ENCODE measurements at regions not wholly inside any gene's neighbourhood (a gene's known extent, or its start where the extent isn't known, plus 50 kb on each side); places are given as distances from the start of the nearest gene placed in this dataset.
"Not testable (repeated sequence)": the region's sequence is repeated elsewhere in the genome, so short reads cannot be mapped to it uniquely, and the experiment has no call there.

DNA sequence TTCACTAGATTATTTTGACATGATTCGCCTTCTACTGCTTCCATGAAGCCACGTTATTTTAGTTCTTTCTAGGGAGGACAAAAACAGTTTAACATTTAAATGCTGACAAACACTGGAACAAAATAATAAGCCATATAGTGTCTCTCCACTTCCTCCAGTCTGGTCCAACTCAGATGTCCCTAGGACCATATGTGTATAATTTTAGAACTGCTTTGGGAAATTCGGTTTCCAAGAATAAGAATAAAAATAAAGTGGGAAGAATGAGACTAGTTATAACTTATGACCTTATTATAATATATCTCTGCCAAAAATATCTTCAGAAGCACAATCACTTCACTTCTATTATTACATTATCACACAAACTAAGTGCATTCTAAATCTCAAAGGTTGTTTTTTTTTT lies 164.4 kb upstream of the POF1B start:
- H3K4me3 ChIP-seq (ENCODE audit: low read depth, low read length) = no peak overlapping the region
- TF ChIP-seq, protein P1, sequence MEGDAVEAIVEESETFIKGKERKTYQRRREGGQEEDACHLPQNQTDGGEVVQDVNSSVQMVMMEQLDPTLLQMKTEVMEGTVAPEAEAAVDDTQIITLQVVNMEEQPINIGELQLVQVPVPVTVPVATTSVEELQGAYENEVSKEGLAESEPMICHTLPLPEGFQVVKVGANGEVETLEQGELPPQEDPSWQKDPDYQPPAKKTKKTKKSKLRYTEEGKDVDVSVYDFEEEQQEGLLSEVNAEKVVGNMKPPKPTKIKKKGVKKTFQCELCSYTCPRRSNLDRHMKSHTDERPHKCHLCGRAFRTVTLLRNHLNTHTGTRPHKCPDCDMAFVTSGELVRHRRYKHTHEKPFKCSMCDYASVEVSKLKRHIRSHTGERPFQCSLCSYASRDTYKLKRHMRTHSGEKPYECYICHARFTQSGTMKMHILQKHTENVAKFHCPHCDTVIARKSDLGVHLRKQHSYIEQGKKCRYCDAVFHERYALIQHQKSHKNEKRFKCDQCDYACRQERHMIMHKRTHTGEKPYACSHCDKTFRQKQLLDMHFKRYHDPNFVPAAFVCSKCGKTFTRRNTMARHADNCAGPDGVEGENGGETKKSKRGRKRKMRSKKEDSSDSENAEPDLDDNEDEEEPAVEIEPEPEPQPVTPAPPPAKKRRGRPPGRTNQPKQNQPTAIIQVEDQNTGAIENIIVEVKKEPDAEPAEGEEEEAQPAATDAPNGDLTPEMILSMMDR (IDR thresholded peaks at IDR 0.05; ENCODE audit: borderline replicate concordance, insufficient read depth, low read depth, low read length) = no peak

DNA sequence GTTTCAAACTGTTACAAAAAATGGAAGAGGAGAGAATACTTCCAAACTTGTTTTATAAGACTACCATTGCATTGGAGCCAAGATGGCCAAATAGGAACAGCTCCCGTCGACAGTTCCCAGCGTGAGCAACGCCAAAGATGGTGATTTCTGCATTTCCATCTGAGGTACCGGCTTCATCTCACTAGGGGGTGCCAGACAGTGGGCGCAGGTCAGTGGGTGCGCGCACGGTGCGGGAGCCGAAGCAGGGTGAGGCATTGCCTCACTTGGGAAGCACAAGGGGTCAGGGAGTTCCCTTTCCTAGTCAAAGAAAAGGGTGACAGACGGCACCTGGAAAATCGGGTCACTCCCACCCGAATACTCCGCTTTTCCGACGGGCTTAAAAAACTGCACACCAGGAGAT lies 149.7 kb upstream of the POF1B start:
- not testable (repeated sequence) for H3K4me3 ChIP-seq (ENCODE audit: low read depth, low read length)

DNA sequence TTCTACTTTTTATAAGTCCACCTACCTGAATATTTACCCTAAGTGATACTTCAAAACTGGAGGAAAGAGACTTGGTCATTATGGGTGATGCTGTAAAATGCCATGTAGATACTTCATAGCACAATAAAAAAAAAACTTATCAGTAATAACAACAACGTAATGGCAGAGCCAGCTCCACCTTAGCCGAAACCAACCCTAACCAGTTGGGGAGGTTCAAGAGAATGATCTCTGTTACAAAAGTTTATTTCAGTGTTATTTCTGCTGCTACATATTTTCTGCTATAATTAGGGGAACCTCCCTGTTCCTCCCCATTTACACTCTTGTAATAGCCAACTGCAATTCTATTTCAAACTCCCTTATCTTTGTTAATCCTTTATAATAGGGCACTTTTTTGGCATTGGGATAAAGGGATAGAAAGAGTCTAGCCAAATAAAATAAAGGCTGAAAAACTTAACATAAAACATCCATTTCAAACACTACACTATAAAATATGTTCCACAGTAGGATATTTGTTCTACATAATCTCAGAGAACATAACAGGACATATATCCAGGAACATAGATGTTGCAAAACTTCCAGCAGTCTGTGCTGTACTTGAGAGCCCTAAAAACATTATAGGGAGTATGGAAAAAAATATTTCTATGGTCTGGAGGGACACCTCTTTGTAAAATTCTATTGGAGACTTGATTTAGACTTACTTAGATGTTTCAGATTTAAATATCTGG lies 138.7 kb upstream of the POF1B start:
- TF ChIP-seq, protein P1 (IDR thresholded peaks at IDR 0.05; ENCODE audit: borderline replicate concordance, insufficient read depth, low read depth, low read length) = no peak
- no peak overlapping the region for H3K4me3 ChIP-seq (ENCODE audit: low read depth, low read length)

DNA sequence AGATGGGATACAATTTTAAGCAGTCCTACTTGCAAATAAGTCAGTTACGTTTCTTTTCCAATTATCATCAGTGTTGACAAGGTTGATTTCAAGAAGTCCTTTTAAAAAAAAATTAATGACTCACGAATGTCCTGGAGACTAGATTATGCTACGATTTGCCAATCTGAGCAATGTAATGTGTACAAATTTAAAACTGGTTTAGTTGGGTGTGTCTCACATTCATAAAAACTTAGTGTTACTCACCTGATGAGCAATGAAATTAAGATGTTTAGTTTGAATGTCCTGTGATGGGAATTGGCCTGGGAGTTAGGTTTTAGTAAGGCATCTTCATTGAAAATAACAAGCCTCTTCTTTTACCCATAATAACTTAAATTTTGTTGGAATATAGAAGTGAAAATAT lies 136.7 kb upstream of the POF1B start:
- no peak overlapping the region for H3K4me3 ChIP-seq (ENCODE audit: low read depth, low read length)
- TF ChIP-seq, protein P1 (IDR thresholded peaks at IDR 0.05; ENCODE audit: borderline replicate concordance, insufficient read depth, low read depth, low read length) = no peak

DNA sequence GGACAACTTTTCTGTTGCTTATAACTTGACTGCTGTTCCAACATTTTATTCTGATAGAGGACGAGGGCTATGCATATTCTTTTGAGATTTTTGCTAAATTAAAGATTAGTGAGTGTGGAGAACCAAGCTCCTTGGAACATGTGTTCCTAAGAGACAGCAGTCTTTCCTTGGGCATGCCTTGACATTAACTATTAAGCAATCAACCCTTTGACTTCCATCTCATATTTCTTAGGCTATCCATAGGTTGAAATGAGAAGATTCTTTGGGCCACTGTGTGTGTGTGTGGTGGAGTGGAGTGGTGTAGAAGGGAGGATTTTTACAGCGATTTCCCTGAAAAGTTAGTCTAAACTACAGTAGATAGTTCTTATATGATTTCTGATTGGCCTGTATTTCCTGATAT lies 127.4 kb upstream of the POF1B start:
- TF ChIP-seq, protein P1 (IDR thresholded peaks at IDR 0.05; ENCODE audit: borderline replicate concordance, insufficient read depth, low read depth, low read length) = no peak
- no peak overlapping the region for H3K4me3 ChIP-seq (ENCODE audit: low read depth, low read length)

DNA sequence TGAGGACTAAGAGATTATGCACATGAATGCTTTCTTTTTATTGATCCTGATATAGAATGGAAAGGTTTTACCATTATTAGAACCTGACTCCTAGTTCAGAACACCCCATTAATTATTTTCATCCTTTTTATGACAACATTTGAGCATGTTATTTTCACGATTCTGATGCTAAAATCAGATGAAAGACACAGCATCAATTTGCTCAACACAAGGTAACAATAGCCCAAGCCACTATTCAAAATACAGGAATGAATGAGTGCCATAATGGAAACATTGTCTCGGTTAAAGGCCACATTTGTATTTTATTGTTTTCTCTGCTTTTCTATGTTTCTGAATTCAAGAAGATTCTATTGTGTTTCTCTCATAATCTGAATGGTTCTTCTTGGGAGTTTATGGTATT lies 126.3 kb upstream of the POF1B start:
- no peak overlapping the region for H3K4me3 ChIP-seq (ENCODE audit: low read depth, low read length)
- TF ChIP-seq, protein P1 (IDR thresholded peaks at IDR 0.05; ENCODE audit: borderline replicate concordance, insufficient read depth, low read depth, low read length) = no peak

DNA sequence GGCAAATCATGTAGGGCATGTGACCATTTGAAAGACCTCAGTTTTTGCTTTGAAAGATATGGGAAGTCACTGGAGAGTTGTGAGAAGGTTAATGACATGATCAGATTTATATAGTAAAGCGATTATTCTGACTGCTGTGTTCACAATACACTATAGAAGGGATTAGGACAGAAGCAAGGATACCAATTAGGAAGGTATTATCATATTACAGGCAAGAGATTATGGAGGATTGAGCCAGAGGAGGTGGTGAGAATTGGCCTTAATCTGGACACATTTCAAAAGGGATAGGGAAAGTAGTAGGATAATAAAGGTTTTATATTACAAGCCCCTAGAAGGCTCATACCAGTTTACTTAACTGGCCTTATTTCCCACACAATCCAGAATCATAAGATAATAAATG lies 124.9 kb upstream of the POF1B start:
- TF ChIP-seq, protein P1 (IDR thresholded peaks at IDR 0.05; ENCODE audit: borderline replicate concordance, insufficient read depth, low read depth, low read length) = no peak
- no peak overlapping the region for H3K4me3 ChIP-seq (ENCODE audit: low read depth, low read length)
